Nephron progenitor cell (in vitro differentiated cells): ENCODE measurements at regions not wholly inside any gene's neighbourhood (a gene's known extent, or its start where the extent isn't known, plus 50 kb on each side); places are given as distances from the start of the nearest gene placed in this dataset.

Experiments used
- DNase-seq: peaks from one replicate; pipeline ENCODE4 v3.0.0; 2021
- H3K27ac Mint-ChIP-seq: 2 replicates; pipeline ENCODE4 v1.8.0; 2021; ENCODE audit warnings: mild to moderate bottlenecking, moderate library complexity, mixed read lengths
- H3K27me3 Mint-ChIP-seq: 2 replicates; pipeline ENCODE4 v1.8.0; 2021; ENCODE audit warnings: mild to moderate bottlenecking, low read depth, mixed read lengths; ENCODE audit not compliant: poor library complexity
- H3K36me3 Mint-ChIP-seq: 2 replicates; pipeline ENCODE4 v1.8.0; 2021; ENCODE audit warnings: low read depth, mixed read lengths
- H3K4me1 Mint-ChIP-seq: 2 replicates; pipeline ENCODE4 v1.8.0; 2021; ENCODE audit warnings: mixed read lengths
- H3K4me3 Mint-ChIP-seq: 2 replicates; pipeline ENCODE4 v1.8.0; 2021; ENCODE audit warnings: mild to moderate bottlenecking, moderate library complexity, mixed read lengths
- H3K9me3 Mint-ChIP-seq: 2 replicates; pipeline ENCODE4 v1.8.0; 2021; ENCODE audit warnings: mild to moderate bottlenecking, moderate library complexity, mixed read lengths
- CTCF ChIP-seq: fragments of 200-600 bp; sonication (generic); IDR thresholded peaks from 2 replicates; pipeline ENCODE4 v1.5.0; 2021; ENCODE audit warnings: antibody characterized with exemption

GRCh38 chr3:79835701-79836100 lies 67.9 kb upstream of the ROBO1 start:
- Mint-ChIP-seq H3K27ac (no peak overlapping the region), H3K4me1 (no peaks in the 10 kb centered on the region), H3K9me3 (peaks cover 17% of the 10 kb centered on the region), H3K36me3 (no peaks in the 10 kb centered on the region), H3K4me3 (no peak overlapping the region), H3K27me3 (no peaks in the 10 kb centered on the region)
- no peak for TF ChIP-seq CTCF
- no peak for DNase-seq

GRCh38 chr3:79824166-79824565 lies 56.4 kb upstream of the ROBO1 start:
- H3K27ac Mint-ChIP-seq, result no peak overlapping the region
- TF ChIP-seq CTCF, result no peak
- H3K27me3 Mint-ChIP-seq, result no peaks in the 10 kb centered on the region
- no peak overlapping the region for H3K4me3 Mint-ChIP-seq
- no peaks in the 10 kb centered on the region for H3K4me1 Mint-ChIP-seq
- no peaks in the 10 kb centered on the region for H3K36me3 Mint-ChIP-seq
- peaks cover 2% of the 10 kb centered on the region for H3K9me3 Mint-ChIP-seq
- no peak for DNase-seq

GRCh38 chr3:79822076-79822475 lies 54.3 kb upstream of the ROBO1 start:
- no peak overlapping the region for H3K27ac Mint-ChIP-seq
- DNase-seq, result no peak
- H3K4me3 Mint-ChIP-seq, result no peak overlapping the region
- no peaks in the 10 kb centered on the region for H3K27me3 Mint-ChIP-seq
- no peaks in the 10 kb centered on the region for H3K36me3 Mint-ChIP-seq
- no peak for TF ChIP-seq CTCF
- H3K4me1 Mint-ChIP-seq, result no peaks in the 10 kb centered on the region
- H3K9me3 Mint-ChIP-seq, result peaks cover 5% of the 10 kb centered on the region

- no peak overlapping the region for H3K27ac Mint-ChIP-seq
- DNase-seq, result no peak
- no peak for TF ChIP-seq CTCF
- H3K36me3 Mint-ChIP-seq, result no peaks in the 10 kb centered on the region
- H3K4me3 Mint-ChIP-seq, result no peak overlapping the region
- no peaks in the 10 kb centered on the region for H3K4me1 Mint-ChIP-seq
- no peaks in the 10 kb centered on the region for H3K27me3 Mint-ChIP-seq
- peaks cover 25% of the 10 kb centered on the region for H3K9me3 Mint-ChIP-seq
Measured at GRCh38 chr3:79820089-79820488, 52.3 kb upstream of the ROBO1 start.

- DNase-seq, result no peak
- Mint-ChIP-seq H3K4me1 (no peaks in the 10 kb centered on the region), H3K4me3 (no peak overlapping the region), H3K27ac (no peak overlapping the region), H3K36me3 (no peaks in the 10 kb centered on the region), H3K27me3 (no peaks in the 10 kb centered on the region), H3K9me3 (peaks cover 33% of the 10 kb centered on the region)
- no peak for TF ChIP-seq CTCF
Measured at GRCh38 chr3:79818015-79818414, 50.2 kb upstream of the ROBO1 start.
